DOHH2 (cell line): ENCODE measurements at regions not wholly inside any gene's neighbourhood (a gene's known extent, or its start where the extent isn't known, plus 50 kb on each side); places are given as distances from the start of the nearest gene placed in this dataset.
"Not testable (repeated sequence)": the region's sequence is repeated elsewhere in the genome, so short reads cannot be mapped to it uniquely, and the experiment has no call there.

Source experiments
- EZH2phosphoT487 ChIP-seq: fragments of 200-600 bp; sonication (generic); IDR thresholded peaks from 2 replicates; pipeline ENCODE4 v1.6.1; 2017; ENCODE audit warnings: borderline replicate concordance, mild to moderate bottlenecking, antibody characterized with exemption, low read length, moderate library complexity, mixed read lengths
- TF ChIP-seq, protein P1 (sequence below): fragments of 200-600 bp; sonication (generic); IDR thresholded peaks from one replicate; pipeline ENCODE4 v1.5.1; 2014; ENCODE audit warnings: antibody characterized with exemption, mild to moderate bottlenecking, low read depth, low read length; ENCODE audit not compliant: poor library complexity, severe bottlenecking

DNA sequence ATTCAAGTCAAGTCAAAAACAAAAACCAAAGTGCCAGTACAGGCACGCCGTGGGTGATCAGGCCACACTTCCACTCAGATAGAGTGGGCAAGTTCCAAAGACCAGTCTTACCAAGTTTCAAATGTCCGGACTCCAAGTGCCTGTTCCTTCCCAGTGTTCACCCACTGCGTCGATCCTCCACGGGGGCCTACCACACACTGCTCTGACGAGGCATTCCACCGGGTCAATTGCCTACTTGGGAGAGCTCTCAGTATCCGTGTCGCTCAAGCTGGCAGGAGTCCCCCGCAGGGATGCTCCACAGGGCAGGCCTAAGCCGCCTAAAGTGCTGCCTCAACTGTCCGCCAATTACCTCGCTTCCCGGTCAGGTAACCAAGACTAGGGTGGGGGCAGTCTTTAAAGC, 132.3 kb upstream of the CCZ1B start:
- TF ChIP-seq, protein P1, sequence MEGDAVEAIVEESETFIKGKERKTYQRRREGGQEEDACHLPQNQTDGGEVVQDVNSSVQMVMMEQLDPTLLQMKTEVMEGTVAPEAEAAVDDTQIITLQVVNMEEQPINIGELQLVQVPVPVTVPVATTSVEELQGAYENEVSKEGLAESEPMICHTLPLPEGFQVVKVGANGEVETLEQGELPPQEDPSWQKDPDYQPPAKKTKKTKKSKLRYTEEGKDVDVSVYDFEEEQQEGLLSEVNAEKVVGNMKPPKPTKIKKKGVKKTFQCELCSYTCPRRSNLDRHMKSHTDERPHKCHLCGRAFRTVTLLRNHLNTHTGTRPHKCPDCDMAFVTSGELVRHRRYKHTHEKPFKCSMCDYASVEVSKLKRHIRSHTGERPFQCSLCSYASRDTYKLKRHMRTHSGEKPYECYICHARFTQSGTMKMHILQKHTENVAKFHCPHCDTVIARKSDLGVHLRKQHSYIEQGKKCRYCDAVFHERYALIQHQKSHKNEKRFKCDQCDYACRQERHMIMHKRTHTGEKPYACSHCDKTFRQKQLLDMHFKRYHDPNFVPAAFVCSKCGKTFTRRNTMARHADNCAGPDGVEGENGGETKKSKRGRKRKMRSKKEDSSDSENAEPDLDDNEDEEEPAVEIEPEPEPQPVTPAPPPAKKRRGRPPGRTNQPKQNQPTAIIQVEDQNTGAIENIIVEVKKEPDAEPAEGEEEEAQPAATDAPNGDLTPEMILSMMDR: not testable (repeated sequence)
- TF ChIP-seq EZH2phosphoT487: not testable (repeated sequence)
